IMR-90 (cell line): ENCODE measurements at regions not wholly inside any gene's neighbourhood (a gene's known extent, or its start where the extent isn't known, plus 50 kb on each side); places are given as distances from the start of the nearest gene placed in this dataset.

ENCODE experiments used
- ATAC-seq: fragments of 200-7000 bp; cut with Tn5 transposase; 2 replicates; pipeline ENCODE4 v1.9.1; 2020; ENCODE audit warnings: low read depth, mild to moderate bottlenecking, moderate library complexity
- BruUV-seq: library from RNA; stranded (reverse); fragments of 400-500 nt; replicated peaks from 2 replicates; lab custom pipeline; 2021; lab: Mats Ljungman, UMichigan
- CTCF ChIA-PET: fragments of 300-600 bp; formaldehyde crosslinking; extraction: SDS; loops from one replicate; lab custom pipeline; 2021; ENCODE audit warnings: antibody characterized with exemption; lab: Yijun Ruan, JAX
- POLR2A ChIA-PET: fragments of 300-600 bp; sonication (Branson Sonifier 250); formaldehyde crosslinking; loops from one replicate; lab custom pipeline; 2022; ENCODE audit warnings: antibody characterized with exemption; ENCODE audit not compliant: unreplicated experiment; lab: Charles Lee
- DNase-seq: peaks from one replicate; pipeline ENCODE4 v3.0.0; 2013
- H2AFZ ChIP-seq: replicated peaks from 2 replicates; pipeline ENCODE3; 2013; ENCODE audit warnings: low read length, mild to moderate bottlenecking; ENCODE audit not compliant: poor library complexity
- H2AK5ac ChIP-seq: 2 replicates; pipeline ENCODE4 v1.6.1; 2013; ENCODE audit warnings: low read depth, low read length, inconsistent platforms
- H2AK9ac ChIP-seq: replicated peaks from 2 replicates; pipeline ENCODE3; 2013; ENCODE audit warnings: mild to moderate bottlenecking, low read depth, low read length, moderate library complexity; ENCODE audit not compliant: poor library complexity
- H2BK120ac ChIP-seq: 2 replicates; pipeline ENCODE4 v1.6.1; 2013; ENCODE audit warnings: low read depth, low read length, inconsistent platforms
- H2BK15ac ChIP-seq: 3 replicates; pipeline ENCODE4 v1.6.1; 2013; ENCODE audit warnings: low read depth, low read length, inconsistent platforms
- H2BK20ac ChIP-seq: 2 replicates; pipeline ENCODE4 v1.6.1; 2013; ENCODE audit warnings: low read depth, mild to moderate bottlenecking, inconsistent platforms, low read length, moderate library complexity
- H2BK5ac ChIP-seq: 2 replicates; pipeline ENCODE4 v1.6.1; 2013; ENCODE audit warnings: mild to moderate bottlenecking, low read depth, low read length, inconsistent platforms; ENCODE audit not compliant: poor library complexity, severe bottlenecking
- H3K14ac ChIP-seq: replicated peaks from 2 replicates; pipeline ENCODE4 v1.6.1; 2013; ENCODE audit warnings: low read depth, low read length, inconsistent platforms
- H3K18ac ChIP-seq: 2 replicates; pipeline ENCODE4 v1.6.1; 2013; ENCODE audit warnings: low read depth, low read length, control low read depth
- H3K23ac ChIP-seq: 2 replicates; pipeline ENCODE4 v1.6.1; 2013; ENCODE audit warnings: low read depth, low read length, inconsistent platforms
- H3K27ac ChIP-seq: 2 replicates; pipeline ENCODE4 v1.5.1; 2013; ENCODE audit warnings: mild to moderate bottlenecking, control low read depth, low read length; ENCODE audit not compliant: insufficient read depth
- H3K27me3 ChIP-seq: 2 replicates; pipeline ENCODE4 v1.6.1; 2013; ENCODE audit warnings: low read length; ENCODE audit not compliant: control insufficient read depth, insufficient read depth
- H3K36me3 ChIP-seq: 2 replicates; pipeline ENCODE4 v1.6.1; 2013; ENCODE audit warnings: low read length, mixed read lengths; ENCODE audit not compliant: control insufficient read depth, insufficient read depth
- H3K4ac ChIP-seq: 2 replicates; pipeline ENCODE4 v1.6.1; 2013; ENCODE audit warnings: low read depth, low read length, inconsistent platforms
- H3K4me1 ChIP-seq: 2 replicates; pipeline ENCODE4 v1.6.1; 2013; ENCODE audit warnings: low read length, mixed read lengths; ENCODE audit not compliant: control insufficient read depth, insufficient read depth
- H3K4me2 ChIP-seq: 2 replicates; pipeline ENCODE4 v1.6.1; 2013; ENCODE audit warnings: low read depth, mild to moderate bottlenecking, control low read depth, low read length, moderate library complexity
- H3K4me3 ChIP-seq: 2 replicates; pipeline ENCODE4 v1.5.1; 2013; ENCODE audit warnings: low read depth, mild to moderate bottlenecking, control low read depth, low read length, moderate library complexity; ENCODE audit not compliant: insufficient read depth
- H3K56ac ChIP-seq: 2 replicates; pipeline ENCODE4 v1.6.1; 2013; ENCODE audit warnings: low read length, inconsistent platforms; ENCODE audit not compliant: insufficient read depth; ENCODE audit errors: extremely low read depth
- H3K79me1 ChIP-seq, 2 experiments: 2 replicates each; pipeline ENCODE4 v1.6.1; 2013; ENCODE audit warnings: low read length in 2 of 2, inconsistent platforms in 1 of 2, low read depth in 1 of 2
- H3K9ac ChIP-seq: 2 replicates; pipeline ENCODE4 v1.6.1; 2013; ENCODE audit warnings: low read depth, low read length, control low read depth
- H3K9me1 ChIP-seq: 2 replicates; pipeline ENCODE4 v1.6.1; 2013; ENCODE audit warnings: low read length, inconsistent platforms; ENCODE audit not compliant: insufficient read depth
- H3K9me3 ChIP-seq: 2 replicates; pipeline ENCODE4 v1.6.1; 2013; ENCODE audit warnings: low read length; ENCODE audit not compliant: control insufficient read depth, insufficient read depth
- H4K20me1 ChIP-seq: 2 replicates; pipeline ENCODE4 v1.6.1; 2013; ENCODE audit warnings: low read length, inconsistent platforms; ENCODE audit not compliant: insufficient read depth
- H4K5ac ChIP-seq: 2 replicates; pipeline ENCODE4 v1.6.1; 2013; ENCODE audit warnings: mild to moderate bottlenecking, low read depth, low read length, control low read depth
- H4K8ac ChIP-seq, 2 experiments: 2 replicates each; pipeline ENCODE4 v1.6.1; 2013; ENCODE audit warnings: low read depth in 2 of 2, low read length in 2 of 2, control low read depth in 1 of 2, inconsistent platforms in 1 of 2
- H4K91ac ChIP-seq: 2 replicates; pipeline ENCODE4 v1.6.1; 2013; ENCODE audit warnings: low read depth, low read length, inconsistent platforms; ENCODE audit not compliant: insufficient read depth
- BHLHE40 ChIP-seq: fragments of 150-350 bp; IDR thresholded peaks from 2 replicates; pipeline ENCODE4 v1.6.1; 2016; ENCODE audit warnings: mild to moderate bottlenecking, low read depth, low read length
- CEBPB ChIP-seq: IDR thresholded peaks from 2 replicates; pipeline ENCODE4 v1.6.1; 2012; ENCODE audit warnings: low read depth, low read length, improper control_type of control experiment
- CHD1 ChIP-seq: IDR thresholded peaks from 2 replicates; pipeline ENCODE4 v1.6.1; 2012; ENCODE audit warnings: low read depth, low read length, improper control_type of control experiment
- ELK1 ChIP-seq: fragments of 150-350 bp; IDR thresholded peaks from 2 replicates; pipeline ENCODE4 v1.6.1; 2016; ENCODE audit warnings: low read depth, mild to moderate bottlenecking, low read length, moderate library complexity, borderline replicate concordance
- FOS ChIP-seq: fragments of 150-350 bp; IDR thresholded peaks from 2 replicates; pipeline ENCODE4 v1.6.1; 2016; ENCODE audit warnings: low read depth, low read length
- MAFK ChIP-seq: IDR thresholded peaks from 2 replicates; pipeline ENCODE4 v1.6.1; 2012; ENCODE audit warnings: low read depth, low read length, improper control_type of control experiment
- MAZ ChIP-seq: IDR thresholded peaks from 2 replicates; pipeline ENCODE4 v1.6.1; 2012; ENCODE audit warnings: low read depth, mild to moderate bottlenecking, low read length, improper control_type of control experiment, moderate library complexity, borderline replicate concordance
- MXI1 ChIP-seq: IDR thresholded peaks from 2 replicates; pipeline ENCODE4 v1.6.1; 2012; ENCODE audit warnings: low read depth, mild to moderate bottlenecking, low read length, moderate library complexity, borderline replicate concordance
- NFE2L2 ChIP-seq: fragments of 150-350 bp; IDR thresholded peaks from 2 replicates; pipeline ENCODE4 v1.6.1; 2016; ENCODE audit warnings: low read depth, mild to moderate bottlenecking, low read length
- POLR2A ChIP-seq: IDR thresholded peaks from 2 replicates; pipeline ENCODE4 v1.6.1; 2012; ENCODE audit warnings: mild to moderate bottlenecking, low read depth, low read length
- RAD21 ChIP-seq: IDR thresholded peaks from 2 replicates; pipeline ENCODE4 v1.6.1; 2012; ENCODE audit warnings: low read length, improper control_type of control experiment
- RCOR1 ChIP-seq: IDR thresholded peaks from 2 replicates; pipeline ENCODE4 v1.6.1; 2012; ENCODE audit warnings: mild to moderate bottlenecking, low read length, improper control_type of control experiment; ENCODE audit not compliant: insufficient replicate concordance
- RFX5 ChIP-seq: IDR thresholded peaks from 2 replicates; pipeline ENCODE4 v1.8.0; 2012; ENCODE audit warnings: low read depth, mild to moderate bottlenecking, low read length, moderate library complexity
- SMC3 ChIP-seq: fragments of 150-350 bp; IDR thresholded peaks from 2 replicates; pipeline ENCODE4 v1.6.1; 2016; ENCODE audit warnings: low read depth, mild to moderate bottlenecking, antibody characterized with exemption, low read length, moderate library complexity
- WGBS, 2 experiments: methylation state at CpG; one replicate each; pipeline versions ENCODE4 v1.1.5 to v1.1.7; 2013; ENCODE audit warnings: missing lambda C conversion rate in 2 of 2; ENCODE audit not compliant: insufficient read length in 1 of 2; ENCODE audit errors: extremely low coverage in 2 of 2; 5-methylcytosine and 5-hydroxymethylcytosine counted together
- dilution Hi-C: fragments of 300-500 bp; cut with HindIII; formaldehyde crosslinking; loops from one replicate; pipeline ENCODE4 v1.14.3; 2018; ENCODE audit warnings: low sequenced_read_pairs; ENCODE audit not compliant: unreplicated experiment
- in situ Hi-C: fragments of 300-500 bp; cut with MboI; formaldehyde crosslinking; loops from 3 replicates; pipeline ENCODE4 v1.14.3; 2019; ENCODE audit warnings: low sequenced_read_pairs, inconsistent platforms, mixed read lengths
- intact Hi-C: fragments of 100-400 bp; cut with micrococcal nuclease; formaldehyde crosslinking; loops from 2 replicates; pipeline ENCODE4 v1.10.0; 2022
- TF ChIP-seq, protein P1 (sequence below): conservative IDR thresholded peaks from 2 replicates; pipeline ENCODE4 v1.5.1; 2012; ENCODE audit warnings: mild to moderate bottlenecking, low read depth, low read length, improper control_type of control experiment
- TF ChIP-seq, protein P2 (sequence below): fragments of 150-350 bp; IDR thresholded peaks from 2 replicates; pipeline ENCODE4 v1.6.1; 2017; ENCODE audit warnings: mild to moderate bottlenecking, antibody characterized with exemption, low read length, low read depth

- Histone ChIP-seq H3K27ac (no peak overlapping the region), H2AFZ (no peak overlapping the region), H4K20me1 (no peaks in the 10 kb centered on the region), H2BK20ac (no peak overlapping the region), H2AK5ac (no peak overlapping the region), H3K9ac (no peak overlapping the region), H3K23ac (no peak overlapping the region), H4K5ac (no peak overlapping the region), H3K27me3 (no peaks in the 10 kb centered on the region), H3K4me2 (no peak overlapping the region), H2BK5ac (no peak overlapping the region), H2BK120ac (no peak overlapping the region), H4K8ac (no peak overlapping the region), H3K4me1 (no peaks in the 10 kb centered on the region), H3K14ac (no peak overlapping the region), H3K9me1 (no peaks in the 10 kb centered on the region), H3K56ac (no peak overlapping the region), H3K79me1 (no peaks in the 10 kb centered on the region), H3K4ac (no peak overlapping the region), H3K4me3 (no peak overlapping the region), H2BK15ac (no peak overlapping the region), H3K9me3 (no peaks in the 10 kb centered on the region), H3K36me3 (no peaks in the 10 kb centered on the region), H4K91ac (no peak overlapping the region), H3K18ac (no peak overlapping the region), H2AK9ac (no peak overlapping the region)
- intact Hi-C loops, result no loop called here
- TF ChIP-seq MXI1 (no peak), CHD1 (no peak), RFX5 (no peak), MAFK (no peak), RCOR1 (no peak), RAD21 (no peak), FOS (no peak), ELK1 (no peak), BHLHE40 (no peak), SMC3 (no peak), POLR2A (no peak), MAZ (no peak), CEBPB (no peak), NFE2L2 (no peak)
- TF ChIP-seq, protein P1, sequence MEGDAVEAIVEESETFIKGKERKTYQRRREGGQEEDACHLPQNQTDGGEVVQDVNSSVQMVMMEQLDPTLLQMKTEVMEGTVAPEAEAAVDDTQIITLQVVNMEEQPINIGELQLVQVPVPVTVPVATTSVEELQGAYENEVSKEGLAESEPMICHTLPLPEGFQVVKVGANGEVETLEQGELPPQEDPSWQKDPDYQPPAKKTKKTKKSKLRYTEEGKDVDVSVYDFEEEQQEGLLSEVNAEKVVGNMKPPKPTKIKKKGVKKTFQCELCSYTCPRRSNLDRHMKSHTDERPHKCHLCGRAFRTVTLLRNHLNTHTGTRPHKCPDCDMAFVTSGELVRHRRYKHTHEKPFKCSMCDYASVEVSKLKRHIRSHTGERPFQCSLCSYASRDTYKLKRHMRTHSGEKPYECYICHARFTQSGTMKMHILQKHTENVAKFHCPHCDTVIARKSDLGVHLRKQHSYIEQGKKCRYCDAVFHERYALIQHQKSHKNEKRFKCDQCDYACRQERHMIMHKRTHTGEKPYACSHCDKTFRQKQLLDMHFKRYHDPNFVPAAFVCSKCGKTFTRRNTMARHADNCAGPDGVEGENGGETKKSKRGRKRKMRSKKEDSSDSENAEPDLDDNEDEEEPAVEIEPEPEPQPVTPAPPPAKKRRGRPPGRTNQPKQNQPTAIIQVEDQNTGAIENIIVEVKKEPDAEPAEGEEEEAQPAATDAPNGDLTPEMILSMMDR, result no peak
- TF ChIP-seq, protein P2, sequence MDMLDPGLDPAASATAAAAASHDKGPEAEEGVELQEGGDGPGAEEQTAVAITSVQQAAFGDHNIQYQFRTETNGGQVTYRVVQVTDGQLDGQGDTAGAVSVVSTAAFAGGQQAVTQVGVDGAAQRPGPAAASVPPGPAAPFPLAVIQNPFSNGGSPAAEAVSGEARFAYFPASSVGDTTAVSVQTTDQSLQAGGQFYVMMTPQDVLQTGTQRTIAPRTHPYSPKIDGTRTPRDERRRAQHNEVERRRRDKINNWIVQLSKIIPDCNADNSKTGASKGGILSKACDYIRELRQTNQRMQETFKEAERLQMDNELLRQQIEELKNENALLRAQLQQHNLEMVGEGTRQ, result no peak
- ATAC-seq, result no peak
- BruUV-seq, result no TSS peak
- ChIA-PET POLR2A (no interaction called here), CTCF (interaction anchor here (0.9 kb wide), 1 partner anchor 14 kb away, joined by 4 read pairs; no protein-coding TSS in a partner anchor)
- no CpG with 5 or more reads among the region's 16 CpGs for WGBS, 2 experiments
- no peak for DNase-seq
- dilution Hi-C loops, result no loop called here
- in situ Hi-C loops, result no loop called here
Measured at GRCh38 chr6:40640599-40641227, 53.5 kb upstream of the LRFN2 start.
